ENCODE measurements at regions not wholly inside any gene's neighbourhood (a gene's known extent, or its start where the extent isn't known, plus 50 kb on each side); places are given as distances from the start of the nearest gene placed in this dataset.

DNA sequence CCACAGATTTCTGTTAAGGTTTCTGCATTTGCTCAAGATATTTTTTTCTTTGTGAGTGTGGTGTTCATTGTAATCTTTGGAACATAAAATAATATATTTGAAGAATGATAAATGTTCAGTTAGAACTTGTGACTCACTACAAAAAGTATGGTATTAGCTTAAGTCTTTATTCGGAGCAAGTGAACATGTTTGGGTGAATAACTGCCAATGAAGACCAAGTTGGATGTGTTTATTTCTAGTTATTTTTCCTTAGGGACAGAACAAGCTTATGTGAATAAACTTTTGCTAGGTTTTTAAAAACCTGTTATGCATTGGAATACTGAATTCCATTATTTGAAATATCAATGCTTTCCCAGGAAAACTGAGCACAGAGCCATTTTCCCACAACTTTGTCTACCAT is 418.6 kb downstream of the SLCO4C1 start:
- TF ChIP-seq, protein P1, sequence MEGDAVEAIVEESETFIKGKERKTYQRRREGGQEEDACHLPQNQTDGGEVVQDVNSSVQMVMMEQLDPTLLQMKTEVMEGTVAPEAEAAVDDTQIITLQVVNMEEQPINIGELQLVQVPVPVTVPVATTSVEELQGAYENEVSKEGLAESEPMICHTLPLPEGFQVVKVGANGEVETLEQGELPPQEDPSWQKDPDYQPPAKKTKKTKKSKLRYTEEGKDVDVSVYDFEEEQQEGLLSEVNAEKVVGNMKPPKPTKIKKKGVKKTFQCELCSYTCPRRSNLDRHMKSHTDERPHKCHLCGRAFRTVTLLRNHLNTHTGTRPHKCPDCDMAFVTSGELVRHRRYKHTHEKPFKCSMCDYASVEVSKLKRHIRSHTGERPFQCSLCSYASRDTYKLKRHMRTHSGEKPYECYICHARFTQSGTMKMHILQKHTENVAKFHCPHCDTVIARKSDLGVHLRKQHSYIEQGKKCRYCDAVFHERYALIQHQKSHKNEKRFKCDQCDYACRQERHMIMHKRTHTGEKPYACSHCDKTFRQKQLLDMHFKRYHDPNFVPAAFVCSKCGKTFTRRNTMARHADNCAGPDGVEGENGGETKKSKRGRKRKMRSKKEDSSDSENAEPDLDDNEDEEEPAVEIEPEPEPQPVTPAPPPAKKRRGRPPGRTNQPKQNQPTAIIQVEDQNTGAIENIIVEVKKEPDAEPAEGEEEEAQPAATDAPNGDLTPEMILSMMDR (IDR thresholded peaks at IDR 0.05) = no peak
- DNase-seq (no peak), ATAC-seq (no peak)
- no peaks in the 10 kb centered on the region for H3K9me3 ChIP-seq
- H3K4me1 ChIP-seq = no peaks in the 10 kb centered on the region
- no peak overlapping the region for H3K4me3 ChIP-seq
- H3K27ac ChIP-seq = no peak overlapping the region
- intact Hi-C loops (cut with DNase I) = no loop called here
- no peaks in the 10 kb centered on the region for H3K27me3 ChIP-seq
- H3K36me3 ChIP-seq = no peaks in the 10 kb centered on the region

DNA sequence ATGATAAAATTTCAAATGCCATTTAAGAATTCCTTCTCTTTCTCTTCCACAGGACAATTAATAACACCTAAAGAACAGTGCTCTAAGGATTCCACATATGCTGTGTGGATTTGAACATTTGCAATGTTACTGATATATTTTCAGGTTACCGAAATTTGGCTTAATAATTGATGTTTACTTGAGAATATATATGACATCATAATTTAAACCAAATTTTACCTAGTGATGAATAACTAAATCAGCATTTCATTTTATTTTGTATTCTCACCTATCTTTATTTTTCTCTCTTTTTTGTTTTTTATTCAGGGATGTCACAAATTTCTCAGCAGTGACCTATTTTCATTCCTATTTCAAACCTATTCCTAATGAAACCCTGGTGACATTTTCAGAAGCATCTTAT is 429.6 kb downstream of the SLCO4C1 start:
- H3K4me3 ChIP-seq = no peak overlapping the region
- intact Hi-C loops (cut with DNase I) = no loop called here

DNA sequence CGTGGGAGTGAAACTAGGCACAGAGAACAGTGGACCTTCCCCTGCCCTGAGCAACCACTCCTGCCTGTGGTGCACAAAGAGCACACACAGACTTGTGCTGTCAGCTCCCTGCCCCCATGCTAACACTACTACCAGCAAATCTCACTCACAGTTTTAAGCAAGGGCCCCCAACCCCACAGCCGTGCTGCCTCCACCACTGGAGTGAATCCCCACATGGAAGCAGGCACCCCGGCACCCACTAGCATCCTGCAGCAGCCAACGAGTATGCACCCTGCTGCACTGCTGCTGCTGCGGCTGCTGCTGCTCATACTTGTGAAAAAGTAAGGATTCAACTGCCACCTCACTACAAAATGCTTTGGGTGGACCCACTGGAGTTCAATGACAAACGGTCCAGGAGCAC is 435.5 kb downstream of the SLCO4C1 start:
- Histone ChIP-seq H3K9me3 (no peaks in the 10 kb centered on the region), H3K4me3 (no peak overlapping the region), H3K27ac (no peak overlapping the region), H3K27me3 (no peaks in the 10 kb centered on the region), H3K4me1 (no peaks in the 10 kb centered on the region), H3K36me3 (no peaks in the 10 kb centered on the region)
- DNase-seq = peak; percentile 58
- intact Hi-C loops (cut with DNase I) = no loop called here
- no peak for ATAC-seq
- TF ChIP-seq, protein P1 (IDR thresholded peaks at IDR 0.05) = no peak

More for the DNA sequence above, 429.6 kb downstream of the SLCO4C1 start:
- Histone ChIP-seq H3K4me1 (no peaks in the 10 kb centered on the region), H3K9me3 (no peaks in the 10 kb centered on the region), H3K36me3 (no peaks in the 10 kb centered on the region), H3K27me3 (no peaks in the 10 kb centered on the region), H3K27ac (no peak overlapping the region)
- TF ChIP-seq, protein P1 (IDR thresholded peaks at IDR 0.05) = no peak
- DNase-seq = no peak
- ATAC-seq = no peak

DNA sequence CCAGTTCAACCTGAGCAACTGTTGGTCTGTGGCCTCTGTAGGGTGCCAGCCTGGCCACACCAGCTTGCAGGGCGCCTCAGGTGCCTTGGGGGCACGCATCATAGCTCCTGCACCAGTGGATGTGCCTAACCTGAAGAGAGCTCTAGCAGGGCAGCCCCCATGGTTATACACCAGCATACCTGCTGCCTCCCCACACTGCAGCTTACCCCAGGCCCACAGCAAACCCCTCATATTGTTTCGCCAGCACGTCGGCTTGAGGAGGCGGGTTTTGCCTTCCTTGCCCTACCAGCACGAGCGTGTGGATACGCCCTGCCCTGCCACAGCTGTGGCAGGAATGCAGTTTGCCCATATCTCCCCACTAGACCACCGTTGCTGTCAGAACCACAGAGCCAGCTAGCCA is 435.9 kb downstream of the SLCO4C1 start:
- H3K9me3 ChIP-seq = no peaks in the 10 kb centered on the region
- no peaks in the 10 kb centered on the region for H3K36me3 ChIP-seq
- no peaks in the 10 kb centered on the region for H3K27me3 ChIP-seq
- intact Hi-C loops (cut with DNase I) = no loop called here
- H3K4me1 ChIP-seq = no peaks in the 10 kb centered on the region
- ATAC-seq = peak; percentile 34
- H3K27ac ChIP-seq = no peak overlapping the region
- H3K4me3 ChIP-seq = no peak overlapping the region
- no peak for DNase-seq
- TF ChIP-seq, protein P1 (IDR thresholded peaks at IDR 0.05) = no peak

DNA sequence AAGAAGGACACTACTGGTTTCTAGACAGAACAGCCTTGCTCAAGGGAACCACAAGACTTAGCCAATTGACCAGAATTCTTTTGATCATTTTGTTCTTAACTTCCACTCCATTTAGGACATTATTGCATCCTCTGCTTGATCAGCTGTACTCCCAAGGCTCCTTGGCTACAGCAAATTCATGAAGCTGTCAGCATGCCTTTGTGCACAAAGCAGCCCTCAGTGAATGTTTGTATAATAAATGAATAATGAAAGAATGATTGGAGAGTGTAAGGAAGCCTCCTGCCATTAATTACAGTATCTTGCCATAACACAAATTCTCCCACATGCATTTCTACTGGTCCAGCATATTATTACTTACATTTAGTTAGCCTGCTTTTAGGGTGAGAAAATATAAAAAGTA is 449.6 kb downstream of the SLCO4C1 start:
- Histone ChIP-seq H3K27ac (no peak overlapping the region), H3K4me3 (no peak overlapping the region), H3K27me3 (no peaks in the 10 kb centered on the region), H3K9me3 (no peaks in the 10 kb centered on the region), H3K4me1 (no peaks in the 10 kb centered on the region), H3K36me3 (no peaks in the 10 kb centered on the region)
- TF ChIP-seq, protein P1 (IDR thresholded peaks at IDR 0.05) = no peak
- intact Hi-C loops (cut with DNase I) = no loop called here
- DNase-seq (no peak), ATAC-seq (no peak)

DNA sequence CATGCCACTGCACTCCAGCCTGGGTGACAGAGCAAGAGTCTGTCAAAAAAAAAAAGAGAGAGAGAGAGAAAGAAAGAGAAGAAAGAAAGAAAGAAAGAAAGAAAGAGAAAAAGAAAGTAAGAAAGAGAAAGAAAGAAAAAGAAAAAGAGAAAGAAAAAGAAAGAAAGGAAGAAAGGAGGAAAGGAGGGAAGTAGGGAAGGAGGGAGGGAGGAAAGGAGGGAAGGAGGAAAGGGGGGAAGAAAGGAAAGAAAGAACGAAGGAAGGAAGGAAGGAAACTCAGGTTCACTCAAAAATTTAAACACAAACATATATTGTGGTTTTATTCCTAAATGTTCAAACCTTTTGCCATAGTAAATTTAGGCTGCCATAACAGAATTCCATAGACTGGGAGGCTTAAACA is 453.0 kb downstream of the SLCO4C1 start:
- Histone ChIP-seq H3K36me3 (no peaks in the 10 kb centered on the region), H3K27ac (no peak overlapping the region), H3K4me3 (no peak overlapping the region), H3K9me3 (no peaks in the 10 kb centered on the region), H3K4me1 (no peaks in the 10 kb centered on the region), H3K27me3 (no peaks in the 10 kb centered on the region)
- intact Hi-C loops (cut with DNase I) = no loop called here
- TF ChIP-seq, protein P1 (IDR thresholded peaks at IDR 0.05) = no peak
- DNase-seq (no peak), ATAC-seq (no peak)
